HCT116 (cell line): ENCODE measurements at regions not wholly inside any gene's neighbourhood (a gene's known extent, or its start where the extent isn't known, plus 50 kb on each side); places are given as distances from the start of the nearest gene placed in this dataset.

Source experiments
- CBX3 ChIP-seq: IDR thresholded peaks from 2 replicates; pipeline ENCODE4 v1.6.1; 2012; ENCODE audit warnings: low read depth
- EGR1 ChIP-seq: IDR thresholded peaks from 2 replicates; pipeline ENCODE4 v1.6.1; 2012; ENCODE audit warnings: low read depth
- EZH2 ChIP-seq: fragments of 200-600 bp; sonication (generic); IDR thresholded peaks from 2 replicates; pipeline ENCODE4 v1.6.1; 2017; ENCODE audit warnings: antibody characterized with exemption, mixed run types
- TCF7L2 ChIP-seq: IDR thresholded peaks from 2 replicates; pipeline ENCODE4 v1.7.0; 2011; ENCODE audit warnings: borderline replicate concordance, inconsistent platforms; ENCODE audit not compliant: insufficient read depth, insufficient read length; ENCODE audit errors: extremely low read depth
- TF ChIP-seq, protein P1 (sequence below): IDR thresholded peaks from 2 replicates; pipeline ENCODE4 v1.6.1; 2012; ENCODE audit warnings: low read depth
- TF ChIP-seq, protein P2 (sequence below), 3 experiments: fragments of 200-600 bp in 1 of 3; sonication (generic) in 1 of 3; IDR thresholded peaks in 2 of 3; conservative IDR thresholded peaks in 1 of 3; 2 replicates each; pipeline ENCODE4 v1.5.1; 2012 to 2017; ENCODE audit warnings: low read depth in 2 of 3, low read length in 2 of 3, antibody characterized with exemption in 1 of 3, borderline replicate concordance in 1 of 3, control low read depth in 1 of 3, mild to moderate bottlenecking in 1 of 3, mixed read lengths in 1 of 3, mixed run types in 1 of 3, moderate library complexity in 1 of 3; ENCODE audit not compliant: insufficient read depth in 1 of 3

DNA sequence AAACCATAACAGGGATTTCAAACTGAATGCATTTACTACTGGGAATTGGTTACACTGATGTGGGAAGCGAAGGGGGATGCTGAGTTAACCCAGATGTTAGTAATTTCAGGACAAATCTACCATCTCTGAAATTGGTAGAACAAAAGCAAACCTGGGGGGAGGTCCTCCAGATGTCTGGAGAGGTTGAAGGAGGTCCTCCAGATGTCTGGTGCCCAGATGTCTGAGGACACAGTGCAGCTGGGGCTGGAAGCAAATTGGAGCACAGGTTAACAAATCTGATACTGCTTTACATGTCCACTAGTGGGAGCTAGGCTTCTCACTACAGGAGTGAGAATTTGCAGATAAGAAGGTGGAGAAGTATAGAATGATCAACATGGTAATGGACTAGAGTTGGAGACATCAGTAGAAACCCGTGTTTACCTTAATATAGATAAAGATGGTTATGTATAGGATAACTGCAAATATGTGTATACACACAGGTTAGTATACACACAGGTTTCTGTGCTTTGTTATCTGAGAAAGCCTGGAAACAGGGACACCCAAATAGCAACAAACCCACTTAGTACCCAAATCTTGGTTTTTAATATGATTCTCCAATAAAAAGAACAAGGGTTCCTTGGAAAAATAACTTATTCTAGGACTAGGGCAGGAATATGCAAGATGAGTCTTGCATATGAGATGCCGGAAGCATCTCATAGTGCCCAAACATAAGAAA lies 162.5 kb downstream of the C12orf50 start:
- TF ChIP-seq, protein P1, sequence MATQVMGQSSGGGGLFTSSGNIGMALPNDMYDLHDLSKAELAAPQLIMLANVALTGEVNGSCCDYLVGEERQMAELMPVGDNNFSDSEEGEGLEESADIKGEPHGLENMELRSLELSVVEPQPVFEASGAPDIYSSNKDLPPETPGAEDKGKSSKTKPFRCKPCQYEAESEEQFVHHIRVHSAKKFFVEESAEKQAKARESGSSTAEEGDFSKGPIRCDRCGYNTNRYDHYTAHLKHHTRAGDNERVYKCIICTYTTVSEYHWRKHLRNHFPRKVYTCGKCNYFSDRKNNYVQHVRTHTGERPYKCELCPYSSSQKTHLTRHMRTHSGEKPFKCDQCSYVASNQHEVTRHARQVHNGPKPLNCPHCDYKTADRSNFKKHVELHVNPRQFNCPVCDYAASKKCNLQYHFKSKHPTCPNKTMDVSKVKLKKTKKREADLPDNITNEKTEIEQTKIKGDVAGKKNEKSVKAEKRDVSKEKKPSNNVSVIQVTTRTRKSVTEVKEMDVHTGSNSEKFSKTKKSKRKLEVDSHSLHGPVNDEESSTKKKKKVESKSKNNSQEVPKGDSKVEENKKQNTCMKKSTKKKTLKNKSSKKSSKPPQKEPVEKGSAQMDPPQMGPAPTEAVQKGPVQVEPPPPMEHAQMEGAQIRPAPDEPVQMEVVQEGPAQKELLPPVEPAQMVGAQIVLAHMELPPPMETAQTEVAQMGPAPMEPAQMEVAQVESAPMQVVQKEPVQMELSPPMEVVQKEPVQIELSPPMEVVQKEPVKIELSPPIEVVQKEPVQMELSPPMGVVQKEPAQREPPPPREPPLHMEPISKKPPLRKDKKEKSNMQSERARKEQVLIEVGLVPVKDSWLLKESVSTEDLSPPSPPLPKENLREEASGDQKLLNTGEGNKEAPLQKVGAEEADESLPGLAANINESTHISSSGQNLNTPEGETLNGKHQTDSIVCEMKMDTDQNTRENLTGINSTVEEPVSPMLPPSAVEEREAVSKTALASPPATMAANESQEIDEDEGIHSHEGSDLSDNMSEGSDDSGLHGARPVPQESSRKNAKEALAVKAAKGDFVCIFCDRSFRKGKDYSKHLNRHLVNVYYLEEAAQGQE, result no peak
- TF ChIP-seq, protein P2, sequence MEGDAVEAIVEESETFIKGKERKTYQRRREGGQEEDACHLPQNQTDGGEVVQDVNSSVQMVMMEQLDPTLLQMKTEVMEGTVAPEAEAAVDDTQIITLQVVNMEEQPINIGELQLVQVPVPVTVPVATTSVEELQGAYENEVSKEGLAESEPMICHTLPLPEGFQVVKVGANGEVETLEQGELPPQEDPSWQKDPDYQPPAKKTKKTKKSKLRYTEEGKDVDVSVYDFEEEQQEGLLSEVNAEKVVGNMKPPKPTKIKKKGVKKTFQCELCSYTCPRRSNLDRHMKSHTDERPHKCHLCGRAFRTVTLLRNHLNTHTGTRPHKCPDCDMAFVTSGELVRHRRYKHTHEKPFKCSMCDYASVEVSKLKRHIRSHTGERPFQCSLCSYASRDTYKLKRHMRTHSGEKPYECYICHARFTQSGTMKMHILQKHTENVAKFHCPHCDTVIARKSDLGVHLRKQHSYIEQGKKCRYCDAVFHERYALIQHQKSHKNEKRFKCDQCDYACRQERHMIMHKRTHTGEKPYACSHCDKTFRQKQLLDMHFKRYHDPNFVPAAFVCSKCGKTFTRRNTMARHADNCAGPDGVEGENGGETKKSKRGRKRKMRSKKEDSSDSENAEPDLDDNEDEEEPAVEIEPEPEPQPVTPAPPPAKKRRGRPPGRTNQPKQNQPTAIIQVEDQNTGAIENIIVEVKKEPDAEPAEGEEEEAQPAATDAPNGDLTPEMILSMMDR (IDR thresholded peaks at IDR 0.05 in 2 of 3, conservative IDR thresholded peaks at IDR 0.05 in 1 of 3; ENCODE audit: borderline replicate concordance in 1 of 3, insufficient read depth in 1 of 3, low read depth in 2 of 3, low read length in 2 of 3), result peak; percentile 32 to 74 (median 66); a peak in 5 of 6 replicates
- no peak for TF ChIP-seq TCF7L2
- no peak for TF ChIP-seq EGR1
- TF ChIP-seq EZH2, result no peak
- TF ChIP-seq CBX3, result peak; percentile 55; the same call in 1 of the 2 replicates
